Lung (tissue), 11 donors: ENCODE measurements at regions not wholly inside any gene's neighbourhood (a gene's known extent, or its start where the extent isn't known, plus 50 kb on each side); places are given as distances from the start of the nearest gene placed in this dataset.
"Not testable (repeated sequence)": the region's sequence is repeated elsewhere in the genome, so short reads cannot be mapped to it uniquely, and the experiment has no call there.

Experiments
- ATAC-seq: fragments of 200-7000 bp; cut with Tn5 transposase; one replicate; pipeline ENCODE4 v1.9.1; 2020; ENCODE audit warnings: moderate number of reproducible peaks; ENCODE audit not compliant: insufficient read depth, low FRiP score
- DNase-seq, 3 donors: peaks; one replicate each; pipeline ENCODE4 v3.0.0-alpha.2; 2013 to 2017
- H3K27ac ChIP-seq, 2 donors: one replicate each; pipeline ENCODE4 v1.5.1; 2013; ENCODE audit warnings: mild to moderate bottlenecking in 2 of 2, moderate library complexity in 2 of 2, control low read depth in 1 of 2, inconsistent platforms in 1 of 2, low read depth in 1 of 2, low read length in 1 of 2
- H3K27me3 ChIP-seq, 3 donors: one replicate each; pipeline ENCODE4 v1.5.1; 2013; ENCODE audit warnings: low read length in 2 of 3; ENCODE audit not compliant: control insufficient read depth in 3 of 3, insufficient read depth in 3 of 3
- H3K36me3 ChIP-seq, 4 donors: one replicate each; pipeline ENCODE4 v1.5.1; 2013; ENCODE audit warnings: low read length in 4 of 4, mild to moderate bottlenecking in 1 of 4, moderate library complexity in 1 of 4; ENCODE audit not compliant: control insufficient read depth in 4 of 4, insufficient read depth in 4 of 4
- H3K4me1 ChIP-seq, 5 donors: one replicate each; pipeline ENCODE4 v1.5.1; 2013; ENCODE audit warnings: low read length in 5 of 5, mild to moderate bottlenecking in 2 of 5, moderate library complexity in 1 of 5; ENCODE audit not compliant: control insufficient read depth in 5 of 5, insufficient read depth in 5 of 5
- H3K4me3 ChIP-seq: one replicate; pipeline ENCODE4 v1.5.1; 2013; ENCODE audit warnings: mild to moderate bottlenecking, control low read depth, moderate library complexity
- H3K9ac ChIP-seq, 2 donors: one replicate each; pipeline ENCODE4 v1.5.1; 2013; ENCODE audit warnings: low read length in 2 of 2, control low read depth in 1 of 2; ENCODE audit not compliant: insufficient read depth in 1 of 2
- H3K9me3 ChIP-seq, 4 donors: one replicate each; pipeline ENCODE4 v1.5.1; 2013; ENCODE audit warnings: low read length in 3 of 4, mild to moderate bottlenecking in 1 of 4, moderate library complexity in 1 of 4; ENCODE audit not compliant: control insufficient read depth in 4 of 4, insufficient read depth in 3 of 4
- CTCF ChIP-seq: IDR thresholded peaks from 2 replicates; pipeline ENCODE4 v1.5.1; 2012; ENCODE audit warnings: mild to moderate bottlenecking; ENCODE audit errors: control extremely low read depth, extremely low read depth
- WGBS, 2 donors: extraction: QIAGEN DNeasy Blood & Tissue Kit; methylation state at CpG; one replicate each; pipeline ENCODE4 v1.1.7; 2013; 5-methylcytosine and 5-hydroxymethylcytosine counted together
- donor health status: control.
- donor health status: control.
- donor health status: Bipolar disorder and iron deficiency.
- donor health status: healthy.
- donor health status: DM: yes; HTN: yes; CAD: no.

GRCh38 chr7:35970458-35970857 lies 169.6 kb downstream of the SEPTIN7 start:
- Histone ChIP-seq H3K9ac (no peak overlapping the region), H3K27me3 (peaks cover 0 to 6% (median 0%) of the 10 kb centered on the region in 3 donors), H3K4me1 (peaks cover 0 to 12% (median 3%) of the 10 kb centered on the region in 5 donors), H3K9me3 (peaks cover 0 to 8% (median 0%) of the 10 kb centered on the region in 4 donors), H3K27ac (no peak overlapping the region), H3K36me3 (no peaks in the 10 kb centered on the region), H3K4me3 (no peak overlapping the region)
- TF ChIP-seq CTCF, result no peak
- 93 to 97% methylated on average over 2 of the region's 2 CpGs for WGBS, 2 donors
- ATAC-seq (no peak), DNase-seq (no peak)

GRCh38 chr7:35971133-35971891 lies 170.5 kb downstream of the SEPTIN7 start:
- no peak overlapping the region for H3K27ac ChIP-seq
- TF ChIP-seq CTCF, result no peak
- peaks cover 0 to 12% (median 3%) of the 10 kb centered on the region in 5 donors for H3K4me1 ChIP-seq
- H3K27me3 ChIP-seq, result peaks cover 0 to 6% (median 0%) of the 10 kb centered on the region in 3 donors
- 34 to 38% methylated on average over 55 of the region's 55 CpGs for WGBS, 2 donors
- H3K4me3 ChIP-seq, result no peak overlapping the region
- peaks cover 0 to 8% (median 0%) of the 10 kb centered on the region in 4 donors for H3K9me3 ChIP-seq
- H3K9ac ChIP-seq, result no peak overlapping the region
- no peaks in the 10 kb centered on the region for H3K36me3 ChIP-seq
- no peak for ATAC-seq
- DNase-seq, result no peak

GRCh38 chr7:35975851-35976454 lies 175.1 kb downstream of the SEPTIN7 start:
- peaks cover 0 to 11% (median 0%) of the 10 kb centered on the region in 5 donors for H3K4me1 ChIP-seq
- 0 to 3% methylated on average over 1 of the region's 1 CpG for WGBS, 2 donors
- H3K27me3 ChIP-seq, result peaks cover 0 to 6% (median 0%) of the 10 kb centered on the region in 3 donors
- ATAC-seq (peak; percentile 82), DNase-seq (peak; percentile 72 to 92 (median 85))
- H3K9me3 ChIP-seq, result no peaks in the 10 kb centered on the region
- H3K4me3 ChIP-seq, result no peak overlapping the region
- TF ChIP-seq CTCF, result peak; percentile 79
- H3K27ac ChIP-seq, result no peak overlapping the region
- no peaks in the 10 kb centered on the region for H3K36me3 ChIP-seq
- H3K9ac ChIP-seq, result no peak overlapping the region

- DNase-seq, ATAC-seq: not testable (repeated sequence)
- WGBS, 2 donors, result 68% methylated on average over 8 of the region's 8 CpGs
Observed at GRCh38 chr7:35978816-35979640, 174.0 kb upstream of the EEPD1 start.

More at GRCh38 chr7:35978816-35979640, 174.0 kb upstream of the EEPD1 start:
- H3K4me3 ChIP-seq, H3K9ac ChIP-seq, H3K27me3 ChIP-seq, H3K36me3 ChIP-seq, H3K27ac ChIP-seq, H3K9me3 ChIP-seq: not testable (repeated sequence)
- peaks cover 0 to 11% (median 0%) of the 10 kb centered on the region in 5 donors for H3K4me1 ChIP-seq
